Adrenal gland (tissue), 5 donors: ENCODE measurements at regions not wholly inside any gene's neighbourhood (a gene's known extent, or its start where the extent isn't known, plus 50 kb on each side); places are given as distances from the start of the nearest gene placed in this dataset.
"Not testable (repeated sequence)": the region's sequence is repeated elsewhere in the genome, so short reads cannot be mapped to it uniquely, and the experiment has no call there.

ENCODE experiments used
- POLR2A ChIP-seq, 2 donors: fragments of 450-650 bp; IDR thresholded peaks; one replicate each; pipeline ENCODE4 v1.6.1; 2017; ENCODE audit warnings: antibody characterized with exemption in 2 of 2, mild to moderate bottlenecking in 2 of 2, moderate library complexity in 1 of 2
- TF ChIP-seq, protein P1 (sequence below), 6 experiments: fragments of 450-650 bp in 4 of 6; fragments of 200-600 bp in 2 of 6; sonication (generic) in 1 of 6; IDR thresholded peaks; 1 replicate in 5 of 6; 2 replicates in 1 of 6; pipeline versions ENCODE4 v1.5.1 to v1.8.0; 2016 to 2021; ENCODE audit warnings: antibody characterized with exemption in 6 of 6, mild to moderate bottlenecking in 2 of 6, moderate library complexity in 1 of 6
- donor health status: DM: no; HTN: no; CAD: no.

DNA sequence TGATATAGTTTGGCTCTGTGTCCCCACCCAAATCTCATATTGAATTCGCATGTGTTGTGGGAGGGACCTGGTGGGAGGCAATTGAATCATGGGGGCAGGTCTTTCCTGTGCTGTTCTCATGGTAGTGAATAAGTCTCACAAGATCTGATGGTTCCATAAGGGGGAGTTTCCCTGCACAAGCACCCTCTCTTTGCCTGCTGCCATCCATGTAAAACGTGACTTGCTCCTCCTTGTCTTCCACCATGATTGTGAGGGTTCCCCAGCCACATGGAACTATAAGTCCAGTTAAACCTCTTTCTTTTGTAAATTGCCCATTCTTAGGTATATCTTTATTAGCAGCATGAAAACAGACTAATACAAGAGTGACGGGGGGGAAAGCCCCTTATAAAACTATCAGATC lies 65.4 kb upstream of the FBXO33 start:
- TF ChIP-seq, protein P1, sequence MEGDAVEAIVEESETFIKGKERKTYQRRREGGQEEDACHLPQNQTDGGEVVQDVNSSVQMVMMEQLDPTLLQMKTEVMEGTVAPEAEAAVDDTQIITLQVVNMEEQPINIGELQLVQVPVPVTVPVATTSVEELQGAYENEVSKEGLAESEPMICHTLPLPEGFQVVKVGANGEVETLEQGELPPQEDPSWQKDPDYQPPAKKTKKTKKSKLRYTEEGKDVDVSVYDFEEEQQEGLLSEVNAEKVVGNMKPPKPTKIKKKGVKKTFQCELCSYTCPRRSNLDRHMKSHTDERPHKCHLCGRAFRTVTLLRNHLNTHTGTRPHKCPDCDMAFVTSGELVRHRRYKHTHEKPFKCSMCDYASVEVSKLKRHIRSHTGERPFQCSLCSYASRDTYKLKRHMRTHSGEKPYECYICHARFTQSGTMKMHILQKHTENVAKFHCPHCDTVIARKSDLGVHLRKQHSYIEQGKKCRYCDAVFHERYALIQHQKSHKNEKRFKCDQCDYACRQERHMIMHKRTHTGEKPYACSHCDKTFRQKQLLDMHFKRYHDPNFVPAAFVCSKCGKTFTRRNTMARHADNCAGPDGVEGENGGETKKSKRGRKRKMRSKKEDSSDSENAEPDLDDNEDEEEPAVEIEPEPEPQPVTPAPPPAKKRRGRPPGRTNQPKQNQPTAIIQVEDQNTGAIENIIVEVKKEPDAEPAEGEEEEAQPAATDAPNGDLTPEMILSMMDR (IDR thresholded peaks at IDR 0.05), result not testable (repeated sequence)
- TF ChIP-seq POLR2A (IDR thresholded peaks at IDR 0.05), result not testable (repeated sequence)
